NCI-H446 treated with DMSO at 0.1 percent for 48 hours (cell line): ENCODE measurements at regions not wholly inside any gene's neighbourhood (a gene's known extent, or its start where the extent isn't known, plus 50 kb on each side); places are given as distances from the start of the nearest gene placed in this dataset.
"Not testable (repeated sequence)": the region's sequence is repeated elsewhere in the genome, so short reads cannot be mapped to it uniquely, and the experiment has no call there.

ENCODE experiments used
- DNase-seq: peaks from one replicate; lab custom pipeline; 2025; lab: John Stamatoyannopoulos, UW

GRCh38 chr4:167831855-167832254, 260.5 kb upstream of the ANXA10 start:
- DNase-seq: no peak

GRCh38 chr4:167838686-167839085, 253.7 kb upstream of the ANXA10 start:
- no peak for DNase-seq

GRCh38 chr4:167842487-167842886, 249.8 kb upstream of the ANXA10 start:
- no peak for DNase-seq

GRCh38 chr4:167854881-167855280, 237.5 kb upstream of the ANXA10 start:
- no peak for DNase-seq

GRCh38 chr4:167858127-167858526, 234.2 kb upstream of the ANXA10 start:
- DNase-seq: not testable (repeated sequence)

- DNase-seq: no peak
These were observed 225.1 kb upstream of the ANXA10 start for GRCh38 chr4:167867191-167867590.

- no peak for DNase-seq
These were observed 224.2 kb upstream of the ANXA10 start for GRCh38 chr4:167868163-167868562.

- no peak for DNase-seq
These were observed 218.8 kb upstream of the ANXA10 start for GRCh38 chr4:167873496-167873895.

GRCh38 chr4:167876091-167876490, 216.2 kb upstream of the ANXA10 start:
- not testable (repeated sequence) for DNase-seq

- DNase-seq: not testable (repeated sequence)
These were observed 214.5 kb upstream of the ANXA10 start for GRCh38 chr4:167877826-167878225.

GRCh38 chr4:167883266-167883665, 209.1 kb upstream of the ANXA10 start:
- no peak for DNase-seq

GRCh38 chr4:167885071-167885470, 207.3 kb upstream of the ANXA10 start:
- no peak for DNase-seq

- DNase-seq: no peak
These were observed 206.5 kb upstream of the ANXA10 start for GRCh38 chr4:167885872-167886271.

- DNase-seq: no peak
These were observed 204.6 kb upstream of the ANXA10 start for GRCh38 chr4:167887726-167888125.

- DNase-seq: no peak
These were observed 202.1 kb upstream of the ANXA10 start for GRCh38 chr4:167890226-167890625.

GRCh38 chr4:167893531-167893930, 198.8 kb upstream of the ANXA10 start:
- DNase-seq: no peak

GRCh38 chr4:167896260-167896659, 196.1 kb upstream of the ANXA10 start:
- DNase-seq: not testable (repeated sequence)

- no peak for DNase-seq
These were observed 195.2 kb upstream of the ANXA10 start for GRCh38 chr4:167897116-167897515.

GRCh38 chr4:167903291-167903721, 189.0 kb upstream of the ANXA10 start:
- DNase-seq: no peak

- DNase-seq: no peak
These were observed 185.5 kb upstream of the ANXA10 start for GRCh38 chr4:167906851-167907250.

GRCh38 chr4:167908816-167909215, 183.5 kb upstream of the ANXA10 start:
- DNase-seq: no peak

- not testable (repeated sequence) for DNase-seq
These were observed 179.8 kb upstream of the ANXA10 start for GRCh38 chr4:167912535-167912934.

GRCh38 chr4:167918077-167918476, 174.3 kb upstream of the ANXA10 start:
- no peak for DNase-seq

GRCh38 chr4:167930166-167930565, 162.2 kb upstream of the ANXA10 start:
- DNase-seq: no peak

- no peak for DNase-seq
These were observed 158.1 kb upstream of the ANXA10 start for GRCh38 chr4:167934216-167934615.
